Stomach (tissue), 4 donors: ENCODE measurements at regions not wholly inside any gene's neighbourhood (a gene's known extent, or its start where the extent isn't known, plus 50 kb on each side); places are given as distances from the start of the nearest gene placed in this dataset.

Source experiments
- CTCF ChIP-seq, 7 experiments: fragments of 450-650 bp in 4 of 7; fragments of 200-600 bp in 3 of 7; sonication (generic) in 3 of 7; IDR thresholded peaks; one replicate each; pipeline ENCODE4 v1.5.1; 2016 to 2019; ENCODE audit warnings: antibody characterized with exemption in 7 of 7, control low read depth in 2 of 7, mild to moderate bottlenecking in 1 of 7
- EP300 ChIP-seq: sonication (generic); formaldehyde crosslinking; IDR thresholded peaks from one replicate; pipeline ENCODE4 v1.6.1; 2017; ENCODE audit warnings: antibody characterized with exemption
- POLR2A ChIP-seq, 4 donors: fragments of 450-650 bp; IDR thresholded peaks; one replicate each; pipeline ENCODE4 v1.6.1; 2016; ENCODE audit warnings: antibody characterized with exemption in 4 of 4, control low read depth in 2 of 4, mild to moderate bottlenecking in 1 of 4, moderate library complexity in 1 of 4
- POLR2AphosphoS5 ChIP-seq, 3 donors: sonication (generic); formaldehyde crosslinking; IDR thresholded peaks; one replicate each; pipeline ENCODE4 v1.6.1; 2016; ENCODE audit warnings: antibody characterized with exemption in 3 of 3

- TF ChIP-seq POLR2A (IDR thresholded peaks at IDR 0.05), result no peak
- no peak for TF ChIP-seq EP300
- TF ChIP-seq CTCF (IDR thresholded peaks at IDR 0.05), result no peak
- no peak for TF ChIP-seq POLR2AphosphoS5 (IDR thresholded peaks at IDR 0.05)
These were observed 207.1 kb upstream of the RHOBTB1 start for GRCh38 chr10:61151059-61151458.
